MM.1S (cell line): ENCODE measurements at regions not wholly inside any gene's neighbourhood (a gene's known extent, or its start where the extent isn't known, plus 50 kb on each side); places are given as distances from the start of the nearest gene placed in this dataset.
A peak's percentile ranks its signal among the peaks of the same experiment; 100 is the strongest.

Experiments
- DNase-seq: peaks from one replicate; pipeline ENCODE4 v3.0.0-alpha.2; 2015
- H2AFZ ChIP-seq: fragments of 300-600 bp; sonication (generic); 2 replicates; pipeline ENCODE4 v1.6.0; 2016; ENCODE audit warnings: antibody characterized with exemption, low read length
- H3F3A ChIP-seq: fragments of 300-600 bp; sonication (generic); 2 replicates; pipeline ENCODE4 v1.6.1; 2016; ENCODE audit warnings: mild to moderate bottlenecking, antibody characterized with exemption, low read length, moderate library complexity, mixed read lengths; ENCODE audit not compliant: insufficient read depth
- H3K27ac ChIP-seq: fragments of 300-600 bp; sonication (generic); 2 replicates; pipeline ENCODE4 v1.5.1; 2016; ENCODE audit warnings: mild to moderate bottlenecking, low read length
- H3K27me3 ChIP-seq: fragments of 300-600 bp; sonication (generic); replicated peaks from 2 replicates; pipeline ENCODE4 v1.6.0; 2016; ENCODE audit warnings: low read length; ENCODE audit not compliant: insufficient read depth
- H3K36me3 ChIP-seq: fragments of 300-600 bp; sonication (generic); replicated peaks from 2 replicates; pipeline ENCODE4 v1.6.1; 2016; ENCODE audit warnings: mild to moderate bottlenecking, low read length, mixed read lengths; ENCODE audit not compliant: insufficient read depth
- H3K4me1 ChIP-seq: fragments of 300-600 bp; sonication (generic); 2 replicates; pipeline ENCODE4 v1.6.1; 2016; ENCODE audit warnings: low read length, mixed read lengths
- H3K4me2 ChIP-seq: fragments of 300-600 bp; sonication (generic); 2 replicates; pipeline ENCODE4 v1.6.0; 2016; ENCODE audit warnings: low read depth, low read length
- H3K4me3 ChIP-seq: fragments of 300-600 bp; sonication (generic); 2 replicates; pipeline ENCODE4 v1.5.1; 2016; ENCODE audit warnings: low read length, mixed read lengths
- H3K79me2 ChIP-seq: fragments of 300-600 bp; sonication (generic); 2 replicates; pipeline ENCODE4 v1.6.1; 2016; ENCODE audit warnings: mixed run types, low read length, mixed read lengths
- H3K9ac ChIP-seq: fragments of 300-600 bp; sonication (generic); 2 replicates; pipeline ENCODE4 v1.6.1; 2016; ENCODE audit warnings: low read length, mixed read lengths
- H3K9me2 ChIP-seq: fragments of 300-600 bp; sonication (generic); replicated peaks from 2 replicates; pipeline ENCODE4 v1.6.1; 2016; ENCODE audit warnings: mild to moderate bottlenecking, low read length, mixed read lengths; ENCODE audit not compliant: insufficient read depth
- H3K9me3 ChIP-seq: fragments of 300-600 bp; sonication (generic); replicated peaks from 2 replicates; pipeline ENCODE4 v1.6.1; 2016; ENCODE audit warnings: mild to moderate bottlenecking, low read length, mixed read lengths; ENCODE audit not compliant: insufficient read depth
- H4K20me1 ChIP-seq: fragments of 300-600 bp; sonication (generic); 2 replicates; pipeline ENCODE4 v1.6.1; 2016; ENCODE audit warnings: mild to moderate bottlenecking, low read length, moderate library complexity, mixed read lengths; ENCODE audit not compliant: insufficient read depth
- CTCF ChIP-seq: fragments of 300-600 bp; sonication (generic); IDR thresholded peaks from 2 replicates; pipeline ENCODE4 v1.5.1; 2016; ENCODE audit warnings: antibody characterized with exemption, low read length, mixed read lengths
- EZH2 ChIP-seq: fragments of 300-600 bp; sonication (generic); optimal IDR thresholded peaks from 2 replicates; pipeline ENCODE3; 2017; ENCODE audit warnings: low read depth, mild to moderate bottlenecking, antibody characterized with exemption, low read length, mixed read lengths
- EZH2phosphoT487 ChIP-seq: fragments of 300-600 bp; sonication (generic); IDR thresholded peaks from 2 replicates; pipeline ENCODE4 v1.6.1; 2018; ENCODE audit warnings: antibody characterized with exemption, low read length

GRCh38 chr2:117702098-117702497 lies 112.4 kb upstream of the DDX18 start:
- H3K4me2 ChIP-seq, result no peak overlapping the region

GRCh38 chr2:117703858-117704257 lies 110.6 kb upstream of the DDX18 start:
- H3K27ac ChIP-seq, result no peak overlapping the region
- no peaks in the 10 kb centered on the region for H3K9me3 ChIP-seq
- no peak for DNase-seq
- H3K27me3 ChIP-seq, result no peaks in the 10 kb centered on the region
- H3K4me2 ChIP-seq, result no peak overlapping the region
- H3K79me2 ChIP-seq, result no peaks in the 10 kb centered on the region
- no peaks in the 10 kb centered on the region for H3K36me3 ChIP-seq
- H3K9me2 ChIP-seq, result no peaks in the 10 kb centered on the region
- H2AFZ ChIP-seq, result no peak overlapping the region
- no peaks in the 10 kb centered on the region for H3F3A ChIP-seq
- no peaks in the 10 kb centered on the region for H4K20me1 ChIP-seq
- no peak for TF ChIP-seq EZH2phosphoT487
- TF ChIP-seq CTCF, result no peak
- no peak for TF ChIP-seq EZH2
- no peak overlapping the region for H3K4me3 ChIP-seq
- no peaks in the 10 kb centered on the region for H3K4me1 ChIP-seq
- no peak overlapping the region for H3K9ac ChIP-seq

More at GRCh38 chr2:117702098-117702497, 112.4 kb upstream of the DDX18 start:
- no peak overlapping the region for H3K4me3 ChIP-seq
- H3K4me1 ChIP-seq, result no peaks in the 10 kb centered on the region
- TF ChIP-seq CTCF, result no peak
- no peak for TF ChIP-seq EZH2phosphoT487
- TF ChIP-seq EZH2, result no peak
- no peaks in the 10 kb centered on the region for H3K9me2 ChIP-seq
- no peak overlapping the region for H2AFZ ChIP-seq
- H4K20me1 ChIP-seq, result no peaks in the 10 kb centered on the region
- DNase-seq, result peak; percentile 16
- no peaks in the 10 kb centered on the region for H3K27me3 ChIP-seq
- no peaks in the 10 kb centered on the region for H3K79me2 ChIP-seq
- no peaks in the 10 kb centered on the region for H3K36me3 ChIP-seq
- H3K9me3 ChIP-seq, result no peaks in the 10 kb centered on the region
- H3F3A ChIP-seq, result no peaks in the 10 kb centered on the region
- no peak overlapping the region for H3K9ac ChIP-seq
- H3K27ac ChIP-seq, result no peak overlapping the region

- no peak for DNase-seq
- H3K4me2 ChIP-seq, result no peak overlapping the region
- no peak overlapping the region for H3K27ac ChIP-seq
- H3K9me2 ChIP-seq, result no peaks in the 10 kb centered on the region
- H3K27me3 ChIP-seq, result no peaks in the 10 kb centered on the region
- no peaks in the 10 kb centered on the region for H3K9me3 ChIP-seq
- H3F3A ChIP-seq, result no peaks in the 10 kb centered on the region
- H3K4me3 ChIP-seq, result no peak overlapping the region
- no peak for TF ChIP-seq EZH2phosphoT487
- no peak for TF ChIP-seq CTCF
- TF ChIP-seq EZH2, result no peak
- no peaks in the 10 kb centered on the region for H4K20me1 ChIP-seq
- H3K36me3 ChIP-seq, result no peaks in the 10 kb centered on the region
- no peak overlapping the region for H3K9ac ChIP-seq
- no peaks in the 10 kb centered on the region for H3K79me2 ChIP-seq
- H3K4me1 ChIP-seq, result no peaks in the 10 kb centered on the region
- H2AFZ ChIP-seq, result no peak overlapping the region
Measured at GRCh38 chr2:117704818-117705217, 109.7 kb upstream of the DDX18 start.
